SU-DHL-6 (cell line): ENCODE measurements at regions not wholly inside any gene's neighbourhood (a gene's known extent, or its start where the extent isn't known, plus 50 kb on each side); places are given as distances from the start of the nearest gene placed in this dataset.

Experiments used
- H2AFZ ChIP-seq: fragments of 200-600 bp; sonication (generic); 2 replicates; pipeline ENCODE4 v1.6.1; 2014; ENCODE audit warnings: low read depth, mild to moderate bottlenecking, moderate library complexity, mixed read lengths, antibody characterized with exemption, low read length; ENCODE audit not compliant: severe bottlenecking
- H3F3A ChIP-seq: fragments of 200-600 bp; shearing (Covaris generic); 2 replicates; pipeline ENCODE4 v1.6.0; 2016; ENCODE audit warnings: antibody characterized with exemption, mild to moderate bottlenecking; ENCODE audit not compliant: insufficient read depth
- H3K27ac ChIP-seq: fragments of 200-600 bp; sonication (generic); 2 replicates; pipeline ENCODE4 v1.5.1; 2016; ENCODE audit warnings: low read depth, mild to moderate bottlenecking, low read length, moderate library complexity, mixed read lengths
- H3K27me3 ChIP-seq: fragments of 200-600 bp; sonication (generic), shearing (Covaris generic); 2 replicates; pipeline ENCODE4 v1.6.0; 2014; ENCODE audit warnings: mild to moderate bottlenecking, low read length
- H3K36me3 ChIP-seq: fragments of 200-600 bp; sonication (generic); 2 replicates; pipeline ENCODE4 v1.6.1; 2014; ENCODE audit warnings: mild to moderate bottlenecking, low read length, mixed read lengths
- H3K4me2 ChIP-seq: fragments of 300-600, 200-600 bp; shearing (Covaris generic), sonication (generic); 2 replicates; pipeline ENCODE4 v1.6.0; 2014; ENCODE audit warnings: low read length, low read depth, mild to moderate bottlenecking; ENCODE audit not compliant: poor library complexity, severe bottlenecking
- H3K4me3 ChIP-seq: fragments of 200-600 bp; sonication (generic); 2 replicates; pipeline ENCODE4 v1.5.1; 2014; ENCODE audit warnings: antibody characterized with exemption, low read length, mild to moderate bottlenecking, mixed read lengths; ENCODE audit not compliant: insufficient read depth, poor library complexity, severe bottlenecking
- H3K79me2 ChIP-seq: fragments of 200-600 bp; sonication (generic); 2 replicates; pipeline ENCODE4 v1.6.1; 2014; ENCODE audit warnings: mild to moderate bottlenecking, low read length, moderate library complexity; ENCODE audit not compliant: insufficient read depth
- H3K9ac ChIP-seq: fragments of 200-600 bp; sonication (generic); 2 replicates; pipeline ENCODE4 v1.7.0; 2014; ENCODE audit warnings: mild to moderate bottlenecking, low read length
- H3K9me2 ChIP-seq: fragments of 200-600 bp; sonication (generic); replicated peaks from 2 replicates; pipeline ENCODE4 v1.6.1; 2014; ENCODE audit warnings: low read length; ENCODE audit not compliant: insufficient read depth
- H3K9me3 ChIP-seq: fragments of 200-600 bp; sonication (generic); 2 replicates; pipeline ENCODE4 v1.6.1; 2014; ENCODE audit warnings: low read length, mixed read lengths; ENCODE audit not compliant: insufficient read depth
- H4K20me1 ChIP-seq: fragments of 200-600 bp; sonication (generic); 2 replicates; pipeline ENCODE4 v1.6.1; 2014; ENCODE audit warnings: low read depth, mild to moderate bottlenecking, antibody characterized with exemption, low read length, moderate library complexity, mixed read lengths
- EZH2phosphoT487 ChIP-seq: fragments of 200-600 bp; sonication (generic), shearing (Covaris generic); conservative IDR thresholded peaks from 2 replicates; pipeline ENCODE4 v1.6.1; 2018; ENCODE audit warnings: mild to moderate bottlenecking, antibody characterized with exemption, low read length, moderate library complexity, mixed read lengths
- TF ChIP-seq, protein P1 (sequence below): fragments of 200-600 bp; sonication (generic); IDR thresholded peaks from one replicate; pipeline ENCODE4 v1.5.1; 2017; ENCODE audit warnings: antibody characterized with exemption, mild to moderate bottlenecking, low read length, moderate library complexity; ENCODE audit not compliant: insufficient read depth, poor library complexity, severe bottlenecking

DNA sequence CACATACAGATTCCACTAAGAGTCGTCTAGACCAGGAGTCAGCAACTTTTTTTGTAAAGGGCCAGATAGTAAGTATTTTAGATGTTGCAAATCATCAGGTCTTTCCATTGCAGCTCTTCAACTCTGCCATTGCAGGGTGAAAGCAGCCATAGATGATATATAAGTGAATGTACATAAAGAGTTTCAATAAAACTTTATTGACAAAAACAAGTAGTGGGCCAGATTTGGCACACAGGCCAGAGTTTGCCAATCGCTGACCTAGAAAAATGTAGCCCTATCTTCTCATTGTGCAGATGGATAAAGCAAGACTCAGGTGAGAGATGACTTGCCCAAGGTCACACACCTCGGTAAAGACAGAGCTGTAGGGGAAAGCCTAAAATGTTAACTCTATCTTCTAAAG is 474.7 kb downstream of the MED13L start:
- H3K36me3 ChIP-seq = no peaks in the 10 kb centered on the region

DNA sequence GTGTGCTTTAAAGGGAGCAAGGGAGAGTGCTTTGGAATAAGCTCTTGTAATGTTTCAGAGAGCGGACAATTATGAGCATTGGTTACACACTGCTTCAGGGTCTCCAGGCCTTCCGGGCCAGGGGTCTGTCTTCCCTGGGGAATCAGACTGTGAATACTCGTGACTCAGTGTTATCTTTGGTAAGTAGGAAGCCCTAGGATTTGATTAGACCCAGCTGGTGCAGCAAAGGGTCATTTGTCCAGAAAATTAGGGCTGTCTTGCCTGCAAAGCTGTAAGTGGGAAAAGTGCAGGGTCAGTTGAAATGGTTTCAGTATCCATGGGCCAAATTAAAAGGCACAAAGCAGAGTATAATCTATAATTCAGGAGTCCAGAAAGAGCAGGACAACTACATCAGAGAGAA is 475.6 kb downstream of the MED13L start:
- Histone ChIP-seq H3K9ac (no peak overlapping the region), H4K20me1 (no peaks in the 10 kb centered on the region)
- TF ChIP-seq, protein P1, sequence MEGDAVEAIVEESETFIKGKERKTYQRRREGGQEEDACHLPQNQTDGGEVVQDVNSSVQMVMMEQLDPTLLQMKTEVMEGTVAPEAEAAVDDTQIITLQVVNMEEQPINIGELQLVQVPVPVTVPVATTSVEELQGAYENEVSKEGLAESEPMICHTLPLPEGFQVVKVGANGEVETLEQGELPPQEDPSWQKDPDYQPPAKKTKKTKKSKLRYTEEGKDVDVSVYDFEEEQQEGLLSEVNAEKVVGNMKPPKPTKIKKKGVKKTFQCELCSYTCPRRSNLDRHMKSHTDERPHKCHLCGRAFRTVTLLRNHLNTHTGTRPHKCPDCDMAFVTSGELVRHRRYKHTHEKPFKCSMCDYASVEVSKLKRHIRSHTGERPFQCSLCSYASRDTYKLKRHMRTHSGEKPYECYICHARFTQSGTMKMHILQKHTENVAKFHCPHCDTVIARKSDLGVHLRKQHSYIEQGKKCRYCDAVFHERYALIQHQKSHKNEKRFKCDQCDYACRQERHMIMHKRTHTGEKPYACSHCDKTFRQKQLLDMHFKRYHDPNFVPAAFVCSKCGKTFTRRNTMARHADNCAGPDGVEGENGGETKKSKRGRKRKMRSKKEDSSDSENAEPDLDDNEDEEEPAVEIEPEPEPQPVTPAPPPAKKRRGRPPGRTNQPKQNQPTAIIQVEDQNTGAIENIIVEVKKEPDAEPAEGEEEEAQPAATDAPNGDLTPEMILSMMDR = no peak
- TF ChIP-seq EZH2phosphoT487 = no peak

More for the DNA sequence above, 474.7 kb downstream of the MED13L start:
- Histone ChIP-seq H2AFZ (no peak overlapping the region), H3K4me2 (no peak overlapping the region), H3K9me3 (no peaks in the 10 kb centered on the region), H3K9me2 (no peaks in the 10 kb centered on the region), H3K27ac (no peak overlapping the region), H3K27me3 (no peaks in the 10 kb centered on the region), H3K9ac (no peak overlapping the region), H3K79me2 (no peaks in the 10 kb centered on the region), H4K20me1 (no peaks in the 10 kb centered on the region), H3K4me3 (no peak overlapping the region), H3F3A (no peaks in the 10 kb centered on the region)
- TF ChIP-seq, protein P1 = no peak
- TF ChIP-seq EZH2phosphoT487 = no peak

DNA sequence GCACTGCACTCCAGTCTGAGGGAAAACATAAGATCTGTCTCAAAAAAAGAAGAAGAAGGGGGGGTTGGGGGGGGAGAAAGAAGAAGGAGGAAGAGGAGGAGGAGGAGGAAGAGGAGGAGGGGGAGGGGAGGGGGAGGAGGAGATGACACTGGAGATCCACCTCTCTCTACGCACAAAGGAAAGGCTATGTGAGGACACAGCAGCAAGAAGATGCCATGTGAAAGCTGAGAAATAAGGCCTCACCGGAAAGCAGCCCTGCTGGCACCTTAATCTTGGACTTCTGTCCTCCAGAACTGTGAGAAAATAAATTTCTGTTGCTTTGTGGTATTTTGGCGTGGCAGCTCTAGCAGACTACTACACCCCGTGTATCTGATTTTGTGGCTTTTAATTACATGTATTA is 477.9 kb downstream of the MED13L start:
- TF ChIP-seq, protein P1 = no peak
- no peak for TF ChIP-seq EZH2phosphoT487
- Histone ChIP-seq H3F3A (no peaks in the 10 kb centered on the region), H3K79me2 (no peaks in the 10 kb centered on the region), H3K9me2 (no peaks in the 10 kb centered on the region), H2AFZ (no peak overlapping the region), H3K27me3 (no peaks in the 10 kb centered on the region), H3K36me3 (no peaks in the 10 kb centered on the region), H3K4me3 (no peak overlapping the region), H4K20me1 (no peaks in the 10 kb centered on the region), H3K9ac (no peak overlapping the region), H3K27ac (no peak overlapping the region), H3K9me3 (no peaks in the 10 kb centered on the region), H3K4me2 (no peak overlapping the region)

More for the DNA sequence above, 475.6 kb downstream of the MED13L start:
- Histone ChIP-seq H3K9me3 (no peaks in the 10 kb centered on the region), H3K4me2 (no peak overlapping the region), H3K9me2 (no peaks in the 10 kb centered on the region), H3K36me3 (no peaks in the 10 kb centered on the region), H3K79me2 (no peaks in the 10 kb centered on the region), H3K27me3 (no peaks in the 10 kb centered on the region), H3K4me3 (no peak overlapping the region), H3F3A (no peaks in the 10 kb centered on the region), H3K27ac (no peak overlapping the region), H2AFZ (no peak overlapping the region)
